GM19035 (cell line): ENCODE measurements at regions not wholly inside any gene's neighbourhood (a gene's known extent, or its start where the extent isn't known, plus 50 kb on each side); places are given as distances from the start of the nearest gene placed in this dataset.

Experiments used
- ATAC-seq: cut with Tn5 transposase; IDR thresholded peaks from one replicate; pipeline ENCODE4 v1.9.1; 2021; ENCODE audit not compliant: unreplicated experiment

- no peak for ATAC-seq
Observed at GRCh38 chr5:18872978-18873377, 1115.0 kb downstream of the CDH18 start.

- no peak for ATAC-seq
Observed at GRCh38 chr5:18876565-18876964, 1111.4 kb downstream of the CDH18 start.

GRCh38 chr5:18881615-18882014 is 1106.4 kb downstream of the CDH18 start:
- no peak for ATAC-seq

GRCh38 chr5:18882154-18882553 is 1105.8 kb downstream of the CDH18 start:
- no peak for ATAC-seq

- ATAC-seq: no peak
Observed at GRCh38 chr5:18888821-18889220, 1099.2 kb downstream of the CDH18 start.

DNA sequence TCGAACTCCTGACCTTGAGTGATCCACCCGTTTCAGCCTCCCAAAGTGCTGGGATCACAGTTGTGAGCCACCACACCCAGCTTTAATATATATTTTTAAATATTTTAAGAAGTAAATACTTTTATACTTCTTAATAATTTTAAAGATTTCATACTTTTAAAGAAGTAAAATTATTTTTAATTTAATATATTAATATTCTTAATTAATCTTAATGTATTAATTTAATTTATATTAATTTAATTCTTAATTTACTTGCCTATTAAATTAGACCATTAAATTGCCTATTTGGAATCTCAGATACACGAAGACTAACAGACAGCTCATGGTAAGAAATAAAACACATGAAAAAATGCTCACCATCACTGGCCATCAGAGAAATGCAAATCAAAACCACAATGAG is 1087.4 kb downstream of the CDH18 start:
- no peak for ATAC-seq

DNA sequence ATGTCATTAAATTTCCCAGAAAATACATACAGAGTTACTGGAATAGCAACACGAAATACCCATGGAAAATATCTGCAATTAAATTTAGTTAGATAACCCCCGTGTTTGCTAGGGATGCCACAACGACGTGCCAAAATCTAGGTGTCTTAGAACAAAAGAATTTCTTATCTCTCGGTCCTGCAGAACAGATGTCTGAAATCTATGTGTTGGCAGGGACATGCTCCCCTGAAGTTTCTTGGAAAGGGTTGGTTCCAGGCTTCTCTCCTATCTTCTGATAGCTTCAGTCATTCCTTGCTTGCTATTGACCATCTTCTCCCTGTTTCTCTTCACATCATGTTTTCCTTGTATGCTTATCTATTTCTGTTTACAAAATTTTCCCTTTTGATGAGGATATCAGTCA is 1067.0 kb downstream of the CDH18 start:
- no peak for ATAC-seq

DNA sequence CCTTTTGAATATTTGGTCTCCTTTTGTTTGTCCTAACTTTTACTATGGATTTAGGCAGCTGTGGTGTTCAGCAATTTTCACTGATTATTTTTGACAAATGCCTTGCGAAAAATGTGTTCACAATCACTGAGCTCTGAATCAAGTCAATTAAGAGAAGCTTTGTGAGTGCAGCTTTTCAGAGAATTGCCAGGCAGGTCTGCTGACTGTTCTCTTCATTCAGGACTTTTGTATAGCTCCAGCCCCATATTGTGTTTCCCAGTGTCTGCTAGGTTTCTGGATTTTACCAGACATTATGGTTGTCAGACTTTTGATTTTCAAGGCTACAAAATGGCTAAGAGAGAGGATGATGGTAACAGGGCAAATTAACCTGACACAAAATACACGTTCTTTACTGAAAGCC is 1055.9 kb downstream of the CDH18 start:
- no peak for ATAC-seq

GRCh38 chr5:18944771-18945170 is 1043.2 kb downstream of the CDH18 start:
- ATAC-seq: no peak

GRCh38 chr5:18954239-18954638 is 1033.8 kb downstream of the CDH18 start:
- no peak for ATAC-seq

DNA sequence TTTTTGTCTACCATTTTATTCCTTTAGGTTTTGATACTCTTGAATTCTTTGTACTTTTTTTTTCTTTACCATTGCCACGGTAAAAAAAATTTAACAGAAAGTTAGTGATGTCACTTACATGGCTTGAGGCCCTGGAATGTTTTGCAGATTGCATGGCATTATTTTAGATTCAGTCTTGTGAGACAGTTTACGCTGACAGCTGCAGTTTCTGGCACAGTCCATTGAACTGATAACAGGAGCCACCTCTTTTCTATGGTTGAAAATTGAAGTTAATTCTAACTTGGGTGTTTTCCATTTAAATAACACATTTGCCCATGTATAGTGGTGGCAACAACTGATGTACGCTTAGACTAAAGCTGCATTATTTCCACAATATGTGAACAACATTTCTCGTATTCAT is 1028.5 kb downstream of the CDH18 start:
- no peak for ATAC-seq

- no peak for ATAC-seq
Observed at GRCh38 chr5:18961234-18961633, 1026.8 kb downstream of the CDH18 start.

DNA sequence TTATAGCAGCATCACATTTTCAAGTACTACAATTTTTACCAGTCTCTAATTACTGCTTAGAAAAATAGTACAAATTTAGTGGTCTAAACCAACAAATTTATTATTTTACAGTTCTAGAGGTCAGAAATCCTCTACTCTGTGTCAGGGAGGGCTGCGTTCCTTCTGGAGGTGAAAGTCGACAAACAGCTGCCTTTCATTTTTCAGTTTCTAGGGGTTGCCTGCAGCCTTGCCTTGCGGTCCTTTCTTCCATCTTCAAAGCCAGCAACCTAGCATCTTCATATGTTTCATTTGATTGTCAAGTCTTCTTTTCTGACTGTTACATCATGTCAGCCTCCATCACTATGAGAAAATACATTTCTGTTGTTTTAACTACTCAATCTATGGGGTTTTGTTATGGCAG is 1022.1 kb downstream of the CDH18 start:
- no peak for ATAC-seq

DNA sequence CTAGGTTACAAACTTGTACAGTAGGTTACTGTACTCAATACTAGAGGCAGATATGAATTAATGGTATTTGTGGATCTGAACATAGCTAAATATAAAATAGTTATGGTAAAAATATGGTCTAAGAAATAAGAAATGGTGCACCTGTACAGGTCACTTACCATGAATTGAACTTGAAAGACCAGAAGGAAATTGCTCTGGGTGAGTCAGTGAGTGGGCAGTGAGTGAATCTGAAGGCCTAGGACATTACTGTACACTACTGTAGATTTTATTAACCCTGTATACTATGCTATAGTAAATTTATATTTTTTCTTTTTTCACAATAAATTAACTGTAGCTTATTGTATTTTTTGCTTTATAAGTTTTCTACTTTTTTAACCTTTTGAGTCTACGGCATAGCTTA is 1020.4 kb downstream of the CDH18 start:
- no peak for ATAC-seq

GRCh38 chr5:18968966-18969365 is 1019.0 kb downstream of the CDH18 start:
- no peak for ATAC-seq

DNA sequence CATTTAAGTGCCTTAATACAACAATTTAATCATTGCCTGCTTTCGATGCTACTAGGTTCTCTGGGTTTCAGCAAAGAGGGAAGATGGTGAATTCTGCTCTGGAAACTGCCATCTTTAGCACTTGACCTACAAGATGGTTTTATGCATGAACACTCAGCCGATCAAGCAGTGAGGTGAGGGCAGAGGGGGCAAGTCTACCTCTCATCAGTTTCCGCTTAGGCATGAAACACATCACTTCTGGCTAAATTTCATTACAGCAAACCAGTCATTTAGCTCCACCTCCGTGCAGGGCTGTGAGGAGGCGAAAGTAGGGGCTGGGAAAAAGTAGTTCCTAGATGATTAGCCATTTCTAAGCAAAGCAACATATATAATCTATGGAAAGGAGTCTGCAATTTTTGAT is 1018.0 kb downstream of the CDH18 start:
- ATAC-seq: no peak

GRCh38 chr5:18972177-18972576 is 1015.8 kb downstream of the CDH18 start:
- ATAC-seq: no peak

DNA sequence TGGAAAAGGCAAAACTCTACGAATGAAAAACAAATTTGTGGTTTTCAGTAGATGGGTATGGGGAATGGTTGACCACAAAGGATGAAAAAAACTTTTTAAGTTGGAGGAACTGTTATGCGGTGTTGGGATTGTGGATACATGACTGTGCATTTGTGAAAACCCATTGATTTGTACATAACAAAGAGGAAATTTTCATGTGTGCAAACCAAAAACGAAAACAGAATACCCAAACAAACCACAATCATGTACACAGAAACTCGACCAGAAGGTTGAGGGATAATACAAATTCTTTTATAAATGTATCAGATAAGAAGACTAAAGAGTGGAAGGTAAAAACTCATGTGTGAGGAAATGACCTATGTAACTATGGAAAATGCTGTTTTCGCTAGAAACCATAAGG is 1012.4 kb downstream of the CDH18 start:
- no peak for ATAC-seq

GRCh38 chr5:18977880-18978279 is 1010.1 kb downstream of the CDH18 start:
- ATAC-seq: no peak

DNA sequence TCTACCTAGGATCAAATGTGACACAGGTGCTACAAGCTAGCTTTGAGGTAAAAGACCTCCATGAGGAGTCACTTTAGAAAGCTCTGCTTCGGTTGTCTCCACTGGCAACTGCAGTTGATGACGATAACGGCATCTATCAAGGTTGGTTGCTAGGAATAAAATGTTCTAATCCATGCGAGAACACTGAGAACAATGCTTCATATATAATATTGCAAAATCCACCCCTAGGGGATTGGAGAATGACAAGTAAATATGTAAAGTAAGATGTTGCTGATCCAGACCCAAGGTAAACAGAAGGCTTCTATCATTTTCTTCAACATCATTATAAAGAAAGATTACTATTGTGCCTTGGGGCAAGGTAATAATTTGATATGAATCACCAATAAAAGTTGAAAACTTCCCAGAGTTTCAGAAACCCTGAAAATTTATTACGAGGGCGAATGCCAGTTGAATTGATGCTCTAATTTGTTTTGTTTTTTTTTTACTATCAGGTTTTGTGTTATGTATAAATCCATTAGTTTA is 1003.4 kb downstream of the CDH18 start:
- ATAC-seq: no peak

DNA sequence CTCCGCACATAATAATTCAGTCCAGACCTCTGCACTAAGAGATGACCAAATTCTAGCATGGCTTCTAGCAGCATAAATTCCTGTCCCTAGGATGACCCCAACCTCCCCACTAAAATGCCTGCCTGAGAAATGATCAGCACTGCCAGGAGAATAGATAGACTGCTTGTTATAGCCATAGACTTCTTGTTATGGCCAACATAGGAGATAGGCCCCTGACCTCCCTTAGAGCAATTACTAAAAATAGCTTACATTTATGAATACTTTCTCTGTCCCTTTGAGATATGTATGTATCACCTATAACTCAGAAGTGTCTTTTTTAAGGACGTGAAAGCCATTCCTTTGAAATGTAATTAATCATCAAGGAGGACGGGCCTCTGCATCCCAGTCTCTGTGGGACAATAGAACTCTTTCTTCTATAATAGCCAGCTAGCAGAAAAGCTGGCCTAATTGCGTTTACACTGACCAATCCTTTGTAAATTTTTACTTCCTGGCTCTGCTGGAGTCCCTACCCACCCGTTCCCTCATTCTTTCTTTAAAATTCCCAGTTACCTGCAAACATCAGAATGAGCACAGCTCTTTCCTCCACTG is 1002.7 kb downstream of the CDH18 start:
- no peak for ATAC-seq

DNA sequence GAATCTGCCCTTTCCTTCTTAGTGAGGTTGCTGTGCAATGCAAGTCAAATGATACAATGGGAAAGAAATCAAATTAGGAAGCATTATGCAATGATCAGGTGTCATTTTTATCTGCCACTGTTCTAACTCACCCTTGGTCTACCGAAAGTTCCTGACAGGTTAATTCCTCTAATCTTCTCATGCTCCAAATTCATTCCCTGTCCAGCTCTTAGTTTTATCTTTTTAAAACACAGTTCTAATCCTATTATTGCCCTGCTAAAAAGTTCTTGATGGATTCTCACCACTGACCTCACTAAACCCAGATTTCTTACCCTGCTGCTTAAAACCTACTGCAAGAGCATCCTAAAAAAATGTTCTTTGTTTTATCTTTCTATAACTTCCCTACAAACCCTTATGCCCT is 1000.9 kb downstream of the CDH18 start:
- ATAC-seq: no peak

GRCh38 chr5:18990852-18991251 is 997.1 kb downstream of the CDH18 start:
- ATAC-seq: no peak
